ENCODE measurements at regions not wholly inside any gene's neighbourhood (a gene's known extent, or its start where the extent isn't known, plus 50 kb on each side); places are given as distances from the start of the nearest gene placed in this dataset.

DNA sequence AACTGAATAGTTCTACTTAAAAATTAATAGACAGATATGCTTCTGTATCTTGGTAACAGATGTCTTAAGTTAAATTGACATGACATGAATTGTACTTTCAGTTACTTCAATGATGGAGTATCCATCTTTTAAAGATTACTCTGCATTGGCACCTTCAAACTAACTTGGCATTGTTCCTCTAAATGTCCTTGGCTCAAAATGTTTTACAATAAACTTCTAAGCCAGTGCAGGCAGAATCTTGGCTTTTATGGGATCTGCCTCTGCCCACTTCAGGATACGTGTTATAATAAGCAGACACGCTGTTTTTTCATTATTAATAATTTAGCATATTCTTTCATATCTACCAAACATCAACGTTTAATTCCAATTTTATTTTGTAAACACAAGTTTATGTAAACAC is 873.4 kb upstream of the ADAMTS5 start:
- Histone ChIP-seq H3K36me3 (no peaks in the 10 kb centered on the region), H3K27ac (no peak overlapping the region), H3K27me3 (ENCODE audit: insufficient read depth, low read depth, severe bottlenecking) (peaks cover 38% of the 10 kb centered on the region), H3K9me3 (ENCODE audit: severe bottlenecking) (peaks cover 5% of the 10 kb centered on the region), H3K4me3 (ENCODE audit: low read depth, low read length) (no peak overlapping the region)
- DNase-seq, result no peak
- no peak for TF ChIP-seq CTCF (IDR thresholded peaks at IDR 0.05; ENCODE audit: low read depth, low read length)

GRCh38 chr21:27839512-27840115 is 872.7 kb upstream of the ADAMTS5 start:
- Histone ChIP-seq H3K9me3 (ENCODE audit: severe bottlenecking) (peaks cover 5% of the 10 kb centered on the region), H3K36me3 (no peaks in the 10 kb centered on the region), H3K27me3 (ENCODE audit: insufficient read depth, low read depth, severe bottlenecking) (peaks cover 38% of the 10 kb centered on the region), H3K4me3 (ENCODE audit: low read depth, low read length) (no peak overlapping the region), H3K27ac (no peak overlapping the region)
- TF ChIP-seq CTCF (IDR thresholded peaks at IDR 0.05; ENCODE audit: low read depth, low read length), result no peak
- no peak for DNase-seq

DNA sequence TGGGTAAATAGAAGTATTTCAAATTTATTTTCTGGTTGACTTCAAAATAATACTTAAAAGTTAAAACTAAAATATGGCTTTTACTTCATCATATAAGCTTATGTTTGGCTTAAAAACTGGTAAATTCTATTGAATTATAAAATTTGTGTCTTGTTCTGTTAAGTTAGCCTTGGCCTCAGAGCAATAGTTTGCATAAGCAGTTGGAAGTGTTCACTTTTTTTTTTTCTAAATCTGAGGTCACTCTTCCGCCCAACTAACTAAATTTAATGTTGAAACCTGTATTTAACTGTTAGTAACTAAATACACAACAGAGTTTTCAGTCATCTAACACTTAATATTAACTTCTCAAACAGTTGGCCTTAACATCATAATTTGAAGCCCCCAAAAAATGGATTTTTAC is 871.7 kb upstream of the ADAMTS5 start:
- peaks cover 5% of the 10 kb centered on the region for H3K9me3 ChIP-seq (ENCODE audit: severe bottlenecking)
- H3K4me3 ChIP-seq (ENCODE audit: low read depth, low read length), result no peak overlapping the region
- no peak for DNase-seq
- H3K27ac ChIP-seq, result no peak overlapping the region
- TF ChIP-seq CTCF (IDR thresholded peaks at IDR 0.05; ENCODE audit: low read depth, low read length), result no peak
- H3K27me3 ChIP-seq (ENCODE audit: insufficient read depth, low read depth, severe bottlenecking), result peaks cover 38% of the 10 kb centered on the region
- H3K36me3 ChIP-seq, result no peaks in the 10 kb centered on the region

DNA sequence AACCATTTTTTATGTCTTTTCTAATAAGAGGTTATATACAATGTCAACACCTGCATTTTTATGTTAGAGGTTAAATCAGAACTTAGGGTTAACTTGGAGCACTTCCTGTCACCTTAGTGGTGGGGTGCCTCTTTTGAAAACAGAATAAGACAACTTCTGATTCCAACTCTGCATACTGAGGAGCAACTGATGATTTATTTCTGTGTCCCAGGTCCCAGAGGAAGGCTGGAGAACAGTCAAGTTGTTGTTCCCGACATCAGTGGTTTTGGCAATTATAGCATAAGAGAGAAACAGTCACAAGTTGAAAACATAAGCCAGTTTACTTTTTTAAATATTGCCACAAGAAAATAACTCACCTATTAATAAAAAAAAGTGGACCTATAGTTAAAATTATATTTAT is 871.0 kb upstream of the ADAMTS5 start:
- Histone ChIP-seq H3K9me3 (ENCODE audit: severe bottlenecking) (peaks cover 5% of the 10 kb centered on the region), H3K36me3 (no peaks in the 10 kb centered on the region), H3K27ac (no peak overlapping the region), H3K4me3 (ENCODE audit: low read depth, low read length) (no peak overlapping the region), H3K27me3 (ENCODE audit: insufficient read depth, low read depth, severe bottlenecking) (peaks cover 37% of the 10 kb centered on the region)
- TF ChIP-seq CTCF (IDR thresholded peaks at IDR 0.05; ENCODE audit: low read depth, low read length), result no peak
- no peak for DNase-seq

DNA sequence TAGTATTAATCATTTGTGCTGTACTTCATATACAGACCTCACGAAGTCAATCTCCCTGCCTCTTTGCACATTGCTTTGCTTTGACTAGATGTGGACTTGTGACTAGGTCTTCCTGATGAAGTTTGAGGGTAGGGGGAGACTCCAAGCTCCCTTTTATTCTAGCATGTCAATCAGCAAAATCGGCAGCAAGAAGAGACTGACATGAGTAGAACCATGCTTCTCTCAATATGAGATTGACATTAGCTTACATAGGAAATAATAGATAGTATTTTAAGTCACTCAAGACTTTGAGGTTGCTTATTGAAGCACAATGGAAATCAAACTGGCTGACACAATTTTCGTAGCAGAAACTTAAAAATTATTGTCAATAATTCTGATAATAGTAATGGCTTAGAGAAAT is 866.4 kb upstream of the ADAMTS5 start:
- H3K36me3 ChIP-seq, result no peaks in the 10 kb centered on the region
- H3K4me3 ChIP-seq (ENCODE audit: low read depth, low read length), result no peak overlapping the region
- TF ChIP-seq CTCF (IDR thresholded peaks at IDR 0.05; ENCODE audit: low read depth, low read length), result no peak
- peaks cover 2% of the 10 kb centered on the region for H3K9me3 ChIP-seq (ENCODE audit: severe bottlenecking)
- no peak overlapping the region for H3K27ac ChIP-seq
- H3K27me3 ChIP-seq (ENCODE audit: insufficient read depth, low read depth, severe bottlenecking), result peaks cover 29% of the 10 kb centered on the region
- no peak for DNase-seq
